ENCODE measurements at regions not wholly inside any gene's neighbourhood (a gene's known extent, or its start where the extent isn't known, plus 50 kb on each side); places are given as distances from the start of the nearest gene placed in this dataset.
"Not testable (repeated sequence)": the region's sequence is repeated elsewhere in the genome, so short reads cannot be mapped to it uniquely, and the experiment has no call there.

- DNase-seq: no peak
Measured at GRCh38 chr6:144397141-144397540, 112.0 kb downstream of the UTRN start.

DNA sequence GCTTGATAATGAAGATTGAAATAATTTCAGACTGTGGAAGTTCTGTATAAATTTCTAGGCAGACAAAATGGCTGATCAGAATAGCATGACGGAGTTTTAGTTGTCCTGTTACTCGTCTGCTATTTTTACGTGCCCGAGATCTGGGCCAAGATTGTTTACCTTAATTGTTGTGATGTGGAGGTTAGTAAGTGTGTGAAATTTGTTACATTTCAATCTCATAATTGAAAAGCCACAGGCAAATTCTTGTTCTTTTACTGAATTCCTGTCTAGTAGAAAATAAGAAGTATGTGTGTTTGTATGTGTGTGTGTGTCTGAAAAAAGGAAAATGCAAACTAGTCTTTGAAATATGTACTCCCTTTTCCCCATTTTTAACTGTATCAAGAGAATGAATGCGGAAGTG, 115.2 kb downstream of the UTRN start:
- no peak for DNase-seq

GRCh38 chr6:144401736-144402733, 116.9 kb downstream of the UTRN start:
- no peak for DNase-seq

GRCh38 chr6:144402750-144403149, 117.6 kb downstream of the UTRN start:
- no peak for DNase-seq

- no peak for DNase-seq
Measured at GRCh38 chr6:144405163-144405562, 120.0 kb downstream of the UTRN start.

DNA sequence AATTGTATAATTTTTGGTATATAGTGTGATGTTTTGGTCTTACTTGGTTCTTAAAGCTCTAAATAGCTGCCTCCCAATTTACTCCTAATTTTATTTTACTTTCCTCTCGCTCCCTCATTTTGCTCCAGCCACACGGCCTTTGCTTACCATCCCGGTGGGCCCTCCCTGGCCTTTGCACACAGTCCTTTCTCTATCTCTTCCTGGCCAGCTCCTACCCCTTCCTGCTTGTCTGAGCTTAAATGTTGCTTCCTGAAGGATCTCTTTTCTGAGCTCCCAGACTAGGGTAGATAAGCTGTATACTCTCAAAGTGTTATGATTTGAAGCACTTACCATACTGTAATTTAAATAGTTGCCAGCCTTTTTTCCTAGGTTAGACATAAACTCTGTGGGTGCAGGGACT, 121.7 kb downstream of the UTRN start:
- no peak for DNase-seq

DNA sequence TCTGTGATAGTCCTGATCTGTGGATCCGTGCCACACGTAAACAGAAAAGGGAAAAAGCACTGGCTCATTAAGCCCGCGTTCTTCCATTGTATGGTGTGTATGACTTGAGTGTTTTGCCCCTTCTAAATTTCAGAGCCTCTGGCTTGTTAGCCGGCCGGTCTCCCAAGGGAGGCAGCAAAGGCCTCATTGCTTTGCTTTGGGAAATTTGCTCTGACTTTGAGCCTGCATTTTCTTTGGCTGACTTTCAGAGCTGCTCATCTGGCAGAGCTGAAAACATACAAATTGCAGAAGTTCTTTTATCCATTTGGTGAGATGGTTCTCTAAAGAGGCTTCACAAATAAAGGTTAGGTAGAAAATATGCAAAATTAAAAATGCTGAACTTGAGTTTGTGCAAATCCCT, 123.0 kb downstream of the UTRN start:
- no peak for DNase-seq

DNA sequence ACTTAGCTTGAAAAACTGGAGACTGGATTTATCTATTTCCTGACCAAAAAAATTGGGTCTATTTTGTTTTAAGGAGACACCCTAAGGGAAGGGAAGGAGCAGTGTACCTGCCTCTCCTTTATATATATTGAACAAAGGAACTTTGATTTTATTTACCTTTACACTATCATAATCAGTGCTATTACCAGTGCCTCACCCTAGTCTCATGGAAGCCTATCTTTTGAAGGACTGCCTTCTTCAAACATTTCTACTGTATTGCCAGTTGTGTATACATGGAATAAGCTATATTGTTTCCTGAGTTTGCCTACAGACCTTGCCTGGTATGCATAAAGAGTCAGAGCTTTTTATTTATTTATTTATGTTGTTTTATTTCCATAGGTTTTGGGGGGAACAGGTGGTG, 124.9 kb downstream of the UTRN start:
- no peak for DNase-seq

GRCh38 chr6:144410574-144410973, 125.4 kb downstream of the UTRN start:
- DNase-seq: not testable (repeated sequence)

GRCh38 chr6:144411531-144412165, 126.5 kb downstream of the UTRN start:
- DNase-seq: no peak

DNA sequence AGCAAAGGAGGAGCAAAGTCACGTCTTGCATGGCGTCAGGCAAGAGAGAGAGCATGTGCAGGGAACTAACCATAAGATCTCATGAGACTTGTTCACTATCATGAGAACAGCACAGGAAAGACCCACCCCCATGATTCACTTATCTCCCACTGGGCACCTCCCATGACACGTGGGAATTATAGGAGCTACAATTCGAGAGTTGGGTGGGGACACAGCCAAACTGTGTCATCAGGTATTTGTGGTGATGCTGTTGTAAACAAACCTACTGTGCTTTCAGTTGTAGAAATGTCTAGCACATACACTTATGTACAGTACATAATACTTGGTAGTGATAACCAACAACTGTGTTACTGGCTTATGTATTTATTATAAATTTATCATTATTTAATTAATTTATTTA, 128.3 kb downstream of the UTRN start:
- DNase-seq: no peak

- no peak for DNase-seq
Measured at GRCh38 chr6:144415014-144415413, 129.9 kb downstream of the UTRN start.

DNA sequence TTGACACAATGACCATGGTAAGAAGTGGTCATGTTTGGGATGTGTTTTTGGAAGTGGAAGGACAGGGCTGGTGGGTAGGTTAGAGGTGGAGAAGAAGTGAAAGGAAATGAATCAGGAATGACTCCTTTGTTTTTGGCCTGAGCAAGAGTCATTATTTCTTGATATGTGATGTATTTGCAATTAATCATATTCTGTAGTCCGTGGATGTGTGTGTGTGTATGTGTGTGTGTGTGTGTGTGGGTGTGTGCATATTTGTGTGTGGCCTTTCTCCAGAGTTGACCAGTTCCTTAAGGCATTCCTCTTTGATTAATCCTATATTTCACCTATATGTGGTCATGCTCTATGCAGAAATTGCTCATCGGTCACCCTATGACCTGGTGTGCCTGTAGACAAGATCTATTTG, 130.7 kb downstream of the UTRN start:
- no peak for DNase-seq

GRCh38 chr6:144416244-144416643, 131.1 kb downstream of the UTRN start:
- no peak for DNase-seq

DNA sequence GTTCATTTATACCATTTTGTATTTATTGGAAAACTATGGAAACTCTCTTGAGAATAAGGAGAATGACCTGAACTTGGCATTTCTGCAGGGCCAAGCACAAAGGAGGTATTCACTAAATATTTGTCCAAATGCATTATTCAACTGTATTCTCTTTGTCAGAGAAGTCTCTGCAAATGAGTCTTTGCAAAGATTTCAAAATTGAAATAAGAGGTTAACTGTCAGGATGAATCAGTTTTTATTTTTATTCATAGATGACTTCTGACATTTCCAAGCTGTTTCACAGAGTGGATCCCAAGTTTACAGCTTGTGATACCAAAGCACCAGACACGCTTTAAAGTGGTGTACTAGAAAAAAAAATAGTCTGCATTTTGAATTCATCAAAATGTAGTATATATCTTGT, 131.6 kb downstream of the UTRN start:
- no peak for DNase-seq

- no peak for DNase-seq
Measured at GRCh38 chr6:144417681-144418080, 132.5 kb downstream of the UTRN start.

- no peak for DNase-seq
Measured at GRCh38 chr6:144418959-144419545, 133.9 kb downstream of the UTRN start.

GRCh38 chr6:144423167-144423566, 138.0 kb downstream of the UTRN start:
- no peak for DNase-seq

GRCh38 chr6:144429753-144430152, 144.6 kb downstream of the UTRN start:
- no peak for DNase-seq

- DNase-seq: not testable (repeated sequence)
Measured at GRCh38 chr6:144433446-144433845, 148.3 kb downstream of the UTRN start.

DNA sequence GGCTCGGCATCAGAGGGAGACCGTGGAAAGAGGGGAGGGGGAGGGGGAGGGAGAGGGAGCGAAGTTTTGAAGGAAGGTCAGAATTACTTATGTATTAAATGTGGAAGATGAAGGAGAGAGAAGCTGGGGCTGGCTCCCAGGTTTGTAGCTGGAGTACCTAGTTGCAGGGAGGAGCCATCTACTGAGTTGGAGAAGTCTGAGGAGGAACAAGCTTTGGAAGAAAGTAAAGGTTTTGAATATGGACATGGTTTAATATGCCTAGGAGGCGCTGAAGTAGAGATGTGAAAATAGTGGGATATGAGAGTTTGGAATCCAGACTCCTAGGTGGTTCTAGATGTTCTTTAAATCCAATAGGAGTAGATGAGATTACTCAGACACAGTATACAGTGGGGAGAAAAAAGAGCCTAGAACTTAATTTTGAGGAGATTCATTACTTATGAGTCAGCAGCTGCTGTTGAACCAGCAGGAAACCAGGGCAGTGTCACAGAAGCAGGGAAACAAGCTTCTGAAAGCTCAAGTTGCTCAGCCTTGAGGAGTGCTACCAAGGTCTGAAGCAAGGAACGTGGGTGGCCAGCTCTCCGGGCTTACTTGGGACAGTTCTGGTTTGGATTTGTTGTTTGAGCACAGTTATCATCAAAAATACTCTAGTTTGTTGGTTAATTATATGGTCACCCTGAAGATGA, 149.3 kb downstream of the UTRN start:
- DNase-seq: no peak

- no peak for DNase-seq
Measured at GRCh38 chr6:144435602-144436426, 150.7 kb downstream of the UTRN start.

Data from AML-193 (cell line).